Keratinocyte (primary cell): ENCODE measurements at regions not wholly inside any gene's neighbourhood (a gene's known extent, or its start where the extent isn't known, plus 50 kb on each side); places are given as distances from the start of the nearest gene placed in this dataset.

Source experiments
- DNase-seq: peaks from one replicate; pipeline ENCODE4 v3.0.0-alpha.2; 2011; ENCODE audit warnings: low read depth, missing footprints, low spot score
- FAIRE-seq: peaks from 2 replicates; lab custom pipeline; 2011; peaks lifted over from hg19 to GRCh38; lab: Jason Lieb, UNC
- H2AFZ ChIP-seq: 2 replicates; pipeline ENCODE4 v1.6.0; 2012; ENCODE audit warnings: low read length, control low read depth, inconsistent platforms; ENCODE audit not compliant: control insufficient read depth
- H3K27ac ChIP-seq: 2 replicates; pipeline ENCODE4 v1.5.1; 2011; ENCODE audit warnings: low read length; ENCODE audit not compliant: control insufficient read depth, insufficient read depth
- H3K27me3 ChIP-seq: 3 replicates; pipeline ENCODE4 v1.6.0; 2011; ENCODE audit warnings: low read length; ENCODE audit not compliant: control insufficient read depth, insufficient read depth; ENCODE audit errors: extremely low read depth
- H3K36me3 ChIP-seq, 2 experiments: 2 replicates in 1 of 2; 3 replicates in 1 of 2; pipeline ENCODE4 v1.5.1; 2011; ENCODE audit warnings: low read length in 2 of 2, mild to moderate bottlenecking in 1 of 2; ENCODE audit not compliant: control insufficient read depth in 2 of 2, insufficient read depth in 2 of 2; ENCODE audit errors: extremely low read depth in 1 of 2
- H3K4me1 ChIP-seq: 3 replicates; pipeline ENCODE4 v1.5.1; 2011; ENCODE audit warnings: low read length; ENCODE audit not compliant: control insufficient read depth, insufficient read depth; ENCODE audit errors: extremely low read depth
- H3K4me2 ChIP-seq: 3 replicates; pipeline ENCODE4 v1.6.0; 2011; ENCODE audit warnings: low read depth, low read length; ENCODE audit not compliant: control insufficient read depth, insufficient read depth; ENCODE audit errors: extremely low read depth
- H3K4me3 ChIP-seq, 3 experiments: fragments of 200-600 bp in 1 of 3; sonication (generic) in 1 of 3; 2 replicates in 2 of 3; 3 replicates in 1 of 3; pipeline ENCODE4 v1.5.1; 2011 to 2016; ENCODE audit warnings: low read length in 3 of 3, mild to moderate bottlenecking in 3 of 3, control low read depth in 2 of 3, inconsistent platforms in 1 of 3, low read depth in 1 of 3, mixed read lengths in 1 of 3, mixed run types in 1 of 3, moderate library complexity in 1 of 3; ENCODE audit not compliant: control insufficient read depth in 2 of 3, insufficient read depth in 2 of 3; ENCODE audit errors: extremely low read depth in 1 of 3
- H3K79me2 ChIP-seq: 2 replicates; pipeline ENCODE4 v1.6.0; 2012; ENCODE audit warnings: low read length; ENCODE audit not compliant: control insufficient read depth, insufficient read depth
- H3K9ac ChIP-seq: 3 replicates; pipeline ENCODE4 v1.6.0; 2011; ENCODE audit warnings: low read length; ENCODE audit not compliant: control insufficient read depth, insufficient read depth; ENCODE audit errors: extremely low read depth
- H3K9me1 ChIP-seq: 3 replicates; pipeline ENCODE4 v1.6.0; 2011; ENCODE audit warnings: low read length; ENCODE audit not compliant: control insufficient read depth, insufficient read depth; ENCODE audit errors: extremely low read depth
- H3K9me3 ChIP-seq: 2 replicates; pipeline ENCODE4 v1.5.1; 2012; ENCODE audit warnings: low read depth, low read length; ENCODE audit not compliant: control insufficient read depth
- H4K20me1 ChIP-seq: 3 replicates; pipeline ENCODE4 v1.6.0; 2011; ENCODE audit warnings: low read length; ENCODE audit not compliant: control insufficient read depth, insufficient read depth; ENCODE audit errors: extremely low read depth
- EZH2 ChIP-seq: IDR thresholded peaks from one replicate; pipeline ENCODE4 v1.6.1; 2012; ENCODE audit warnings: inconsistent platforms, mild to moderate bottlenecking, low read length, moderate library complexity
- dilution Hi-C: fragments of 300-500 bp; cut with MboI; formaldehyde crosslinking; loops from one replicate; pipeline ENCODE4 v1.7.0; 2020; ENCODE audit warnings: low sequenced_read_pairs; ENCODE audit not compliant: extremely low pct_ligation_motif_present
- TF ChIP-seq, protein P1 (sequence below), 3 experiments: IDR thresholded peaks in 1 of 3; conservative IDR thresholded peaks in 1 of 3; optimal IDR thresholded peaks in 1 of 3; 2 replicates in 2 of 3; 3 replicates in 1 of 3; pipeline versions ENCODE3 to v1.5.1; 2011; ENCODE audit warnings: low read length in 3 of 3, mild to moderate bottlenecking in 3 of 3, moderate library complexity in 2 of 3, control low read depth in 1 of 3, inconsistent platforms in 1 of 3; ENCODE audit not compliant: insufficient read depth in 2 of 3; ENCODE audit errors: extremely low read depth in 1 of 3

DNA sequence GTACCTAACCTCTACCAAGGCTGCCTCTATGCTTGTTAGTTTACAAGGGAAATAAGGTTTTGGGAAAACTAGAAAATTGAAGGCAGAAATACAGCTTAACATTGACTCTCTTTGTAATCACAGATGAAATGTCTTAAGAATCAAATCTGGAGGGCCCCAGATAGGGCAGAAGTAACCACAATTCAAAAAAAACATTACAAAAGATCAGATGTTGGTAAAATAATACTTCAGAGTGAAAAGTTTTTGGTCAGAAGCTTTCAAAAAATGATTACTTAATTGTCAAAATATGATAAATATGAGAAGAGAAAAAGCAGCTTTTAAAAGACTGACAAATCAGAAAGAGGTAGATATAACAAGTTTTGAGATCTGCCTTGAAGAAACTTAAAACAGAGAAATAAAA, 425.1 kb upstream of the NECTIN3 start:
- no peak overlapping the region for H2AFZ ChIP-seq
- TF ChIP-seq, protein P1, sequence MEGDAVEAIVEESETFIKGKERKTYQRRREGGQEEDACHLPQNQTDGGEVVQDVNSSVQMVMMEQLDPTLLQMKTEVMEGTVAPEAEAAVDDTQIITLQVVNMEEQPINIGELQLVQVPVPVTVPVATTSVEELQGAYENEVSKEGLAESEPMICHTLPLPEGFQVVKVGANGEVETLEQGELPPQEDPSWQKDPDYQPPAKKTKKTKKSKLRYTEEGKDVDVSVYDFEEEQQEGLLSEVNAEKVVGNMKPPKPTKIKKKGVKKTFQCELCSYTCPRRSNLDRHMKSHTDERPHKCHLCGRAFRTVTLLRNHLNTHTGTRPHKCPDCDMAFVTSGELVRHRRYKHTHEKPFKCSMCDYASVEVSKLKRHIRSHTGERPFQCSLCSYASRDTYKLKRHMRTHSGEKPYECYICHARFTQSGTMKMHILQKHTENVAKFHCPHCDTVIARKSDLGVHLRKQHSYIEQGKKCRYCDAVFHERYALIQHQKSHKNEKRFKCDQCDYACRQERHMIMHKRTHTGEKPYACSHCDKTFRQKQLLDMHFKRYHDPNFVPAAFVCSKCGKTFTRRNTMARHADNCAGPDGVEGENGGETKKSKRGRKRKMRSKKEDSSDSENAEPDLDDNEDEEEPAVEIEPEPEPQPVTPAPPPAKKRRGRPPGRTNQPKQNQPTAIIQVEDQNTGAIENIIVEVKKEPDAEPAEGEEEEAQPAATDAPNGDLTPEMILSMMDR (optimal IDR thresholded peaks at IDR 0.05 in 1 of 3, IDR thresholded peaks at IDR 0.05 in 1 of 3, conservative IDR thresholded peaks at IDR 0.05 in 1 of 3; ENCODE audit: extremely low read depth in 1 of 3, insufficient read depth in 2 of 3, low read length in 3 of 3) = no peak
- no peaks in the 10 kb centered on the region for H4K20me1 ChIP-seq
- DNase-seq (no peak), FAIRE-seq (no peak)
- H3K4me2 ChIP-seq = no peak overlapping the region
- dilution Hi-C loops = no loop called here
- no peaks in the 10 kb centered on the region for H3K79me2 ChIP-seq
- no peaks in the 10 kb centered on the region for H3K9me3 ChIP-seq
- no peaks in the 10 kb centered on the region for H3K27me3 ChIP-seq
- H3K4me1 ChIP-seq = no peaks in the 10 kb centered on the region
- H3K9me1 ChIP-seq = no peaks in the 10 kb centered on the region
- no peaks in the 10 kb centered on the region for H3K36me3 ChIP-seq
- H3K27ac ChIP-seq = no peak overlapping the region
- no peak overlapping the region for H3K4me3 ChIP-seq
- H3K9ac ChIP-seq = no peak overlapping the region

DNA sequence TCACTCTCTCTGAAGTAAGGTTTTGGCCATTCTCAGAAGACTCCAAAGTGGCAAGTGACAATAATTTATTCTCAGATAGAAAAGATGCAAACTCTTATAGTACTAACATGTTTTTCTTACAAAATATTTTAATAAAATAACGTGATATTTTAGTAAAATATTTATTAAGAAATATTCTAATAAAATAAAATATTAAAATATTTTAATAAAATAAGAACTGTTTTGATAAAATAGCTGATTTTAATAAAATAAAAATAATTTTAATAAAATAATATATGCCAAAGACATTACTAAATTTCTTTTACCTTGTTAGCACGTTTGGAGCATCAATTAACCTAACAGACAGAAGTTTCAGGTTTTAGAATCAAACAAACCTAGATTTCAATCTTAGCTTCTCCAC, 424.0 kb upstream of the NECTIN3 start:
- FAIRE-seq = no peak
- DNase-seq = no peak

More for the DNA sequence above, 424.0 kb upstream of the NECTIN3 start:
- TF ChIP-seq, protein P1 (optimal IDR thresholded peaks at IDR 0.05 in 1 of 3, IDR thresholded peaks at IDR 0.05 in 1 of 3, conservative IDR thresholded peaks at IDR 0.05 in 1 of 3; ENCODE audit: extremely low read depth in 1 of 3, insufficient read depth in 2 of 3, low read length in 3 of 3) = no peak
- no peak for TF ChIP-seq EZH2
- Histone ChIP-seq H3K27ac (no peak overlapping the region), H3K79me2 (no peaks in the 10 kb centered on the region), H3K9me1 (no peaks in the 10 kb centered on the region), H3K9me3 (no peaks in the 10 kb centered on the region), H3K9ac (no peak overlapping the region), H3K27me3 (no peaks in the 10 kb centered on the region), H4K20me1 (no peaks in the 10 kb centered on the region), H3K4me2 (no peak overlapping the region), H2AFZ (no peak overlapping the region), H3K36me3 (no peaks in the 10 kb centered on the region), H3K4me1 (no peaks in the 10 kb centered on the region), H3K4me3 (no peak overlapping the region)
- dilution Hi-C loops = no loop called here
